Fibroblast of villous mesenchyme (primary cell): ENCODE measurements at regions not wholly inside any gene's neighbourhood (a gene's known extent, or its start where the extent isn't known, plus 50 kb on each side); places are given as distances from the start of the nearest gene placed in this dataset.

Source experiments
- DNase-seq: peaks from one replicate; pipeline ENCODE4 v3.0.0-alpha.2; 2010; ENCODE audit warnings: low read depth
- H3K4me3 ChIP-seq: 2 replicates; pipeline ENCODE4 v1.5.1; 2011; ENCODE audit warnings: low read depth, mild to moderate bottlenecking, low read length
- CTCF ChIP-seq: IDR thresholded peaks from 2 replicates; pipeline ENCODE4 v1.5.1; 2012; ENCODE audit warnings: low read depth, mild to moderate bottlenecking, low read length; ENCODE audit not compliant: insufficient read depth

- H3K4me3 ChIP-seq: no peak overlapping the region
- DNase-seq: peak; percentile 33
- TF ChIP-seq CTCF: no peak
Measured at GRCh38 chr5:77569409-77569808, 69.1 kb downstream of the OTP start.

GRCh38 chr5:77568555-77568954, 70.0 kb downstream of the OTP start:
- no peak overlapping the region for H3K4me3 ChIP-seq
- no peak for TF ChIP-seq CTCF
- no peak for DNase-seq

- no peak for TF ChIP-seq CTCF
- no peak for DNase-seq
- no peak overlapping the region for H3K4me3 ChIP-seq
Measured at GRCh38 chr5:77568082-77568481, 70.4 kb downstream of the OTP start.

- DNase-seq: no peak
- no peak for TF ChIP-seq CTCF
- no peak overlapping the region for H3K4me3 ChIP-seq
Measured at GRCh38 chr5:77563475-77563874, 71.4 kb upstream of the WDR41 start.

GRCh38 chr5:77561965-77562364, 69.8 kb upstream of the WDR41 start:
- no peak for DNase-seq
- TF ChIP-seq CTCF: no peak
- no peak overlapping the region for H3K4me3 ChIP-seq

- no peak overlapping the region for H3K4me3 ChIP-seq
- peak; percentile 59 for DNase-seq
- peak; percentile 52 for TF ChIP-seq CTCF
Measured at GRCh38 chr5:77560677-77561263, 68.7 kb upstream of the WDR41 start.

GRCh38 chr5:77558266-77558665, 66.2 kb upstream of the WDR41 start:
- no peak for DNase-seq
- TF ChIP-seq CTCF: no peak
- H3K4me3 ChIP-seq: no peak overlapping the region
